H9 (cell line): ENCODE measurements at regions not wholly inside any gene's neighbourhood (a gene's known extent, or its start where the extent isn't known, plus 50 kb on each side); places are given as distances from the start of the nearest gene placed in this dataset.

Source experiments
- DNase-seq: peaks from one replicate; pipeline ENCODE4 v3.0.0-alpha.2; 2017
- H2AFZ ChIP-seq: one replicate; pipeline ENCODE4 v1.6.1; 2013; ENCODE audit warnings: mild to moderate bottlenecking, low read length, control low read depth, moderate library complexity
- H2AK5ac ChIP-seq: 2 replicates; pipeline ENCODE4 v1.6.1; 2013; ENCODE audit warnings: low read length, control low read depth, mixed read lengths; ENCODE audit not compliant: insufficient read length
- H2BK120ac ChIP-seq: one replicate; pipeline ENCODE4 v1.6.1; 2013; ENCODE audit warnings: low read depth, mild to moderate bottlenecking, low read length, control low read depth, inconsistent platforms; ENCODE audit not compliant: poor library complexity, severe bottlenecking
- H2BK12ac ChIP-seq: 2 replicates; pipeline ENCODE4 v1.6.1; 2013; ENCODE audit warnings: low read length, control low read depth, mixed read lengths, low read depth; ENCODE audit not compliant: insufficient read length
- H2BK15ac ChIP-seq: 2 replicates; pipeline ENCODE4 v1.6.1; 2013; ENCODE audit warnings: low read depth, low read length, control low read depth
- H2BK20ac ChIP-seq: one replicate; pipeline ENCODE4 v1.6.1; 2013; ENCODE audit warnings: low read depth, mild to moderate bottlenecking, low read length, control low read depth, inconsistent platforms; ENCODE audit not compliant: poor library complexity, severe bottlenecking
- H2BK5ac ChIP-seq: 2 replicates; pipeline ENCODE4 v1.6.1; 2013; ENCODE audit warnings: low read length, control low read depth, mixed read lengths; ENCODE audit not compliant: insufficient read length
- H3K14ac ChIP-seq: 2 replicates; pipeline ENCODE4 v1.6.1; 2013; ENCODE audit warnings: low read length, control low read depth; ENCODE audit not compliant: insufficient read depth
- H3K18ac ChIP-seq: 2 replicates; pipeline ENCODE4 v1.6.1; 2013; ENCODE audit warnings: low read depth, mild to moderate bottlenecking, mixed read lengths, low read length, control low read depth; ENCODE audit not compliant: insufficient read length
- H3K23ac ChIP-seq: 2 replicates; pipeline ENCODE4 v1.6.1; 2013; ENCODE audit warnings: low read length, control low read depth, mixed read lengths, low read depth; ENCODE audit not compliant: insufficient read length
- H3K23me2 ChIP-seq: 2 replicates; pipeline ENCODE4 v1.6.1; 2013; ENCODE audit warnings: low read depth, mild to moderate bottlenecking, mixed read lengths, low read length, control low read depth; ENCODE audit not compliant: insufficient read length, poor library complexity, severe bottlenecking
- H3K27ac ChIP-seq: 2 replicates; pipeline ENCODE4 v1.5.1; 2013; ENCODE audit warnings: low read length, control low read depth, mixed read lengths, low read depth; ENCODE audit not compliant: insufficient read length
- H3K27me3 ChIP-seq: 2 replicates; pipeline ENCODE4 v1.6.1; 2013; ENCODE audit warnings: low read length, control low read depth, inconsistent platforms; ENCODE audit not compliant: insufficient read depth
- H3K4ac ChIP-seq: 2 replicates; pipeline ENCODE4 v1.6.1; 2013; ENCODE audit warnings: low read depth, mild to moderate bottlenecking, control low read depth, inconsistent platforms, low read length, moderate library complexity
- H3K4me1 ChIP-seq: 2 replicates; pipeline ENCODE4 v1.6.1; 2013; ENCODE audit warnings: low read length, control low read depth, inconsistent platforms; ENCODE audit not compliant: insufficient read depth
- H3K4me2 ChIP-seq: 2 replicates; pipeline ENCODE4 v1.6.1; 2013; ENCODE audit warnings: low read length, control low read depth, mixed read lengths; ENCODE audit not compliant: insufficient read length, insufficient read depth
- H3K56ac ChIP-seq: 2 replicates; pipeline ENCODE4 v1.6.1; 2013; ENCODE audit warnings: low read depth, mild to moderate bottlenecking, mixed read lengths, low read length, control low read depth; ENCODE audit not compliant: insufficient read length
- H3K79me1 ChIP-seq: 2 replicates; pipeline ENCODE4 v1.6.1; 2013; ENCODE audit warnings: low read depth, mild to moderate bottlenecking, moderate library complexity, low read length, control low read depth, inconsistent platforms; ENCODE audit not compliant: insufficient read depth, poor library complexity, severe bottlenecking
- H3K79me2 ChIP-seq: 2 replicates; pipeline ENCODE4 v1.6.1; 2013; ENCODE audit warnings: low read length, control low read depth, inconsistent platforms; ENCODE audit not compliant: insufficient read depth
- H3K9ac ChIP-seq: 2 replicates; pipeline ENCODE4 v1.6.1; 2013; ENCODE audit warnings: low read length, control low read depth, mixed read lengths; ENCODE audit not compliant: insufficient read length; ENCODE audit errors: extremely low read depth
- H3K9me3 ChIP-seq: one replicate; pipeline ENCODE4 v1.6.1; 2013; ENCODE audit warnings: low read depth, low read length, inconsistent platforms; ENCODE audit not compliant: control insufficient read depth
- H3T11ph ChIP-seq: one replicate; pipeline ENCODE4 v1.6.1; 2013; ENCODE audit warnings: mild to moderate bottlenecking, low read length, control low read depth, inconsistent platforms
- H4K20me1 ChIP-seq: one replicate; pipeline ENCODE4 v1.6.1; 2013; ENCODE audit not compliant: control insufficient read depth, insufficient read length, insufficient read depth
- H4K5ac ChIP-seq: 2 replicates; pipeline ENCODE4 v1.6.1; 2013; ENCODE audit warnings: low read depth, mild to moderate bottlenecking, mixed read lengths, low read length, control low read depth; ENCODE audit not compliant: insufficient read length
- H4K8ac ChIP-seq: replicated peaks from 2 replicates; pipeline ENCODE4 v1.6.1; 2013; ENCODE audit warnings: low read length, control low read depth, mixed read lengths, low read depth; ENCODE audit not compliant: insufficient read length
- H4K91ac ChIP-seq: 2 replicates; pipeline ENCODE4 v1.6.1; 2013; ENCODE audit warnings: low read depth, mild to moderate bottlenecking, moderate library complexity, mixed read lengths, low read length, control low read depth; ENCODE audit not compliant: insufficient read length
- H3K27ac Mint-ChIP-seq, 3 experiments: 2 replicates in 2 of 3; 3 replicates in 1 of 3; pipeline ENCODE4 v1.8.0; 2020 to 2021; ENCODE audit warnings: mixed read lengths in 3 of 3, mild to moderate bottlenecking in 1 of 3, moderate library complexity in 1 of 3
- H3K27me3 Mint-ChIP-seq: 2 replicates; pipeline ENCODE4 v1.8.0; 2021; ENCODE audit warnings: low read depth, mild to moderate bottlenecking, moderate library complexity, mixed read lengths
- H3K36me3 Mint-ChIP-seq, 3 experiments: 2 replicates in 2 of 3; 3 replicates in 1 of 3; pipeline ENCODE4 v1.8.0; 2020 to 2021; ENCODE audit warnings: low read depth in 3 of 3, mixed read lengths in 3 of 3; ENCODE audit not compliant: insufficient read depth in 1 of 3
- H3K4me1 Mint-ChIP-seq, 2 experiments: 2 replicates each; pipeline ENCODE4 v1.8.0; 2020; ENCODE audit warnings: mixed read lengths in 2 of 2
- H3K4me3 Mint-ChIP-seq, 2 experiments: 2 replicates in 1 of 2; 3 replicates in 1 of 2; pipeline ENCODE4 v1.8.0; 2020 to 2021; ENCODE audit warnings: mild to moderate bottlenecking in 2 of 2, mixed read lengths in 2 of 2, moderate library complexity in 1 of 2
- H3K9me3 Mint-ChIP-seq, 2 experiments: 2 replicates in 1 of 2; 3 replicates in 1 of 2; pipeline ENCODE4 v1.8.0; 2020; ENCODE audit warnings: mild to moderate bottlenecking in 2 of 2, mixed read lengths in 2 of 2, moderate library complexity in 1 of 2
- CTCF ChIP-seq: fragments of 200-600 bp; sonication (generic); conservative IDR thresholded peaks from 3 replicates; pipeline ENCODE4 v1.8.0; 2021; ENCODE audit warnings: antibody characterized with exemption, mild to moderate bottlenecking
- WGBS: extraction: QIAGEN DNeasy Blood & Tissue Kit; methylation state at CpG from one replicate; pipeline ENCODE4 v1.1.7; 2013; ENCODE audit warnings: missing lambda C conversion rate, low lambda C conversion rate, mixed read lengths; ENCODE audit not compliant: insufficient read length; ENCODE audit errors: extremely low coverage; 5-methylcytosine and 5-hydroxymethylcytosine counted together

GRCh38 chr9:7415836-7416235 lies 383.7 kb downstream of the DMAC1 start:
- Histone ChIP-seq H3K27ac (no peak overlapping the region), H3K4me1 (no peaks in the 10 kb centered on the region), H2BK20ac (no peak overlapping the region), H3K27me3 (no peaks in the 10 kb centered on the region), H3K18ac (no peak overlapping the region), H3K9ac (no peak overlapping the region), H4K5ac (no peak overlapping the region), H3T11ph (no peak overlapping the region), H3K79me1 (no peaks in the 10 kb centered on the region), H4K8ac (no peak overlapping the region), H3K14ac (no peak overlapping the region), H3K23me2 (no peaks in the 10 kb centered on the region), H3K23ac (no peak overlapping the region), H3K4me2 (no peak overlapping the region), H2AFZ (no peak overlapping the region), H3K4ac (no peak overlapping the region), H2AK5ac (no peak overlapping the region), H3K9me3 (no peaks in the 10 kb centered on the region), H2BK5ac (no peak overlapping the region), H4K20me1 (no peaks in the 10 kb centered on the region), H3K79me2 (no peaks in the 10 kb centered on the region), H2BK12ac (no peak overlapping the region), H4K91ac (no peak overlapping the region), H2BK15ac (no peak overlapping the region), H2BK120ac (no peak overlapping the region), H3K56ac (no peak overlapping the region)
- TF ChIP-seq CTCF: no peak
- no peak for DNase-seq
- no peak overlapping the region for H3K27ac Mint-ChIP-seq
- H3K4me1 Mint-ChIP-seq: 0 out of 4 replicates have a peak, but pooled peaks cover 0 to 1% of the 10 kb centered on the region in 2 experiments
- H3K27me3 Mint-ChIP-seq: no peaks in the 10 kb centered on the region
- WGBS: no CpG with 5 or more reads among the region's 1 CpG
- H3K9me3 Mint-ChIP-seq: peaks cover 0 to 4% of the 10 kb centered on the region in 2 experiments; a peak in 2 of 5 replicates
- H3K4me3 Mint-ChIP-seq: no peak overlapping the region
- H3K36me3 Mint-ChIP-seq: peaks cover 0 to 1% (median 0%) of the 10 kb centered on the region in 3 experiments; a peak in 2 of 7 replicates
